T follicular helper cell (primary cell): ENCODE measurements at regions not wholly inside any gene's neighbourhood (a gene's known extent, or its start where the extent isn't known, plus 50 kb on each side); places are given as distances from the start of the nearest gene placed in this dataset.
"Not testable (repeated sequence)": the region's sequence is repeated elsewhere in the genome, so short reads cannot be mapped to it uniquely, and the experiment has no call there.

Experiments used
- DNase-seq: peaks from one replicate; pipeline ENCODE4 v3.0.0-alpha.2; 2020; ENCODE audit warnings: low read depth

DNA sequence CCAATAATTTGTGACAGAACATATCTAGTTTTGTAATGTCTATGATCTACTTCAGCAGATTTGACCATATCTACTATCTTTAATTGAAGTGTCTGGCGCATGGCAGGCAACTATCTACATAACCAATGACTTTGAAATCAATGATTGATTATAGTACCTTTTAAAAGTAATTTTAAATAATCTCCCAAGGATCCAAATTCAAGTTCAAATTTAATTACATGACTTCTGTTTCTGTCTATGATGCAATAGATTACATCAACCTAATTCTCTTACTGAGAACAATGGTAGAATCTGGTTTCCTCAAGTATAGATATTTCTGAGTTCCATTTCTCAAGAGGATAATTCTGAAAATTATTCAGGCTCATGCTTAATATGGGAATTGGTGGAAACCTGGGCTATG lies 177.4 kb upstream of the IL15 start:
- DNase-seq = no peak

DNA sequence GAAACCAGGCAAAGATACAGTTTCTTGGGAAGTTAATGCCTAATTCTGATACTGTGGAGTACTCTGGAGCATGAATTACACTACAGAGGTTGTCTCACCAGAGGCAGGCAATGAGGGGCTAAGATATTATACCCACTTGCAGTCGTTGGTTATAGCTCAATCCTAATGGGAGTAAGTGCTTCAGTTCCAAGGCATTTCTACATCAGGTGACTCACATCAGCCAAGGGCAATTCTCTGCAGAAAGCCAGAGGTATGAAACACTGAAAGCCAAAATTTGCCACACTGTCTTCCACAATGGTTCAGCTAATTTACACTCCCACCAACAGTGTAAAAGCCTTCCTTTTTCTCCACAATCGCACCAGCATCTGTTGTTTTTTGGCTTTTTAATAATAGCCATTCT lies 174.0 kb upstream of the IL15 start:
- no peak for DNase-seq

DNA sequence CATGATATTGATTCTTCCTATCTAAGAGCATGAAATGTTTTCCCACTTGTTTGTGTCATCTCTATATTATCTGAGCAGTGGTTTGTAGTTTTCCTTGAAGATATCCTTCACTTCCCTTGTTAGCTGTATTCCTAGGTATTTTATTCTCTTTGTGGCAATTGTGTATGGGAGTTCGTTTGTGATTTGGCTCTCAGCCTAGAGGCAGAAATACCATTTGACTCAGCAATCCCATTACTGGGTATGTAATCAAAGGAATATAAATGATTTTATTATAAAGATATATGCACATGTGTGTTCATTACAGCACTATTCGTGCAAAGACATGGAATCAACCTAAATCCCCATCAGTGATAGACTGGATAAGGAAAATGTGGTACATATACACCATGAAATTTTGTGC lies 172.7 kb upstream of the IL15 start:
- DNase-seq = no peak

DNA sequence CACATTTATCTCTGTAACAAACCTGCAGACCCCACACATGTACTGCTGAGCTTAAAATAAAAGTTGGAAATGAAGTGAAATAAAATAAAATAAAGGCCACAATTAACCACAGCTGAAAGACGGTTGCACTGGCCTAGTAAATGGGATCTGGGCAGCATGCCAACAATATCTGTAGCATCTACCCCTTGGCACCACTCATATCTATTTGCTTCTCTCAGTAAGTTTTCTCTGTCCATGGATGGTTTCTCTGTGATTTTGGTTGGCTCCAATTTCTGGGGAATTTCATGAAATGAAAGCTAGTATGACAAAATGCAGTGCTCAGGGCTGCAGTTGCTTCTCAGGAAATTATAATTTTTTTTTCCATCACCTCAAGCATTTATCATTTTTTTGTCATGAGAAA lies 172.0 kb upstream of the IL15 start:
- no peak for DNase-seq

DNA sequence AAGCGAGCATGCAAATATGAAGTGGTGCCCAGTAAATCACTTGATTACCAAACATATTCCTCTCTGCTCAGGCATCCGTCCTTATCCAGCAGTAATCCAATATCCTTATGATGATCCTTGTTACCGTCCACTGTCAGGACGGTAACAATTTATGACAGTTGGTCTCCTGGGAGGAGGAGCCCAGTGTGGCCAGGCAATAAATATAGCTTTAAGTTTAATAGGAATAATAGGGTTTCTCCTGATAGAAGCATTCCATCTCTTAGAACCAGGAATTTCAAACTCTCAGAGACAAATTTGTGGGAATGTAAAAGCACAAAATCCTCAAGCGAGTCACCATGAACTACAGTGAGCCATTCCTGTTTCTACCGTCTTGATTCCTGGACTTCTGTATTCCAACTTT lies 171.2 kb upstream of the IL15 start:
- DNase-seq = no peak

DNA sequence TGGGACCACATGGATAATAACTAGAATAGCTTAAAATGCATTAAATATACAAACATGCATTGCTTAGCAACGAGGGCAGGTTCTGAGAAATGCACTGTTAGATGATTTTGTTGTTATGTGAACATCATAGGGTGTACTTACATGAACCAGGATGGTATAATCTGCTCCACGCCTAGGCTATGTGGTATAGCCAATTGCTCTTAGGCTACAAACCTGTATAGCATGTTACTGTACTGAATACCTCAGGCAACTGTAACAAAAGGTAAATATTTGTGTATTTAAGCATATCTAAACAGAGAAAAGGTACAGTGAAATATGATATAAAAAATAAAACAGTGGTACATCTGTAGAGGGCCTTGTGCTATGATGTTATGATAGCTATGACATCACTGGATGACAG lies 169.2 kb upstream of the IL15 start:
- no peak for DNase-seq

DNA sequence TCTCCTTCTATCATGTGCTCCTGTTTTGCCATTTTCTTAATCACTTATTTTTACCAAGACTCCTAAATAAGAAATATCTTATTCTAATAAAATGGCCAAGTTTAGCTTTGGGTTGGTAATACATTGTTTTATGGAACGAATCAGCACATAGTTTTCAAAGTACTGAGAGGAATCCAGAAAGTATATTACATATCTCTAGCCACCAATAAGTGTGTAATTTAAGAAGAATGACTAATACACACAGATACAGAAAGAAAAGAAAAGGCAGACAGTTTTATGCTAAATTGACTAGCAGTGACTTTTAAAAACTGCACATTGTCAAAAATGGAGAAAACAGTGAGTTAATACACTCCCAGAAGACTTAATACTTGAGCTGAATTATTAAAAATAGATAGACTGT lies 167.0 kb upstream of the IL15 start:
- no peak for DNase-seq

DNA sequence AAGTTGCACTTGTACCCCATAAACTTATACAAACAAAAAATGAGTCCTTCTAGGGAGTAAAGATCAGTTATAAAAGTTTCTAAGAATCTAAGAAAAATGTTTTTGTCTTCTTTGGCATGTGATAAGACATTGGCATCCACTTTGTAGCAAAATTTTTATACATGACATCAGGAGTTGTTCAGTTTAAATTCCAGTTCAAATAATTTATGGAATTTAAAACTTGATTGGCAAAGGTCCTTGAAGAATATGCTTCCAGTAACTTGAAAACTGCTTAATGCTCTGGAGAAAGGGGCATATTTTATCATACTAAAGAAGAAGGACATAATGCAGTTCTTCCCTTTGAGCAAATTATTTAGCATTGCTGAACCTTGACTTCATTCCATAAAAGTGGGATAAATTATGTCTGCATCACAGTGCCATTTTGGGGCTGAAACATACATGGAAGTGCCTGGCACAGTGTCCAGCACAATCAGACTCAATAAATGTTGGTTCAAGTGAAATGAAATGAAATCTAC lies 163.3 kb upstream of the IL15 start:
- no peak for DNase-seq

DNA sequence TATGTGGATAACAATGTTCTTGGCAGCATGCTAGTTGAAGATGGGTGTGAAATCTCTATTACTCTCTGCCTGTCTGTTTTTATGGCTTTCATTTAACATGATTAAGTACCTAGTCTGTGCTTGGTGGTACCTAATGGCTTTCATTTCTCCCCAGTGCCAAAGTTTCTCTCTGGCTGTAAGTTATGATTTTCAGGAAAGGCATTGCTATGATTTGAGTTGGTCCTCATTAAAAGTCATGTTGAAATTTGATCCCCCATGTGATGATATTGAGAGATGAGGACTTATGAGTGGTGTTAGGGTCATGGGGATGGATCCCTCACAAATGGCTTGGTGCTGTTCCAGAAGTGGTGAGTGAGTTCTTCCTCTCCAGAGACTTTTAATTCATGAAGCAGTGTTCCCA lies 162.4 kb upstream of the IL15 start:
- no peak for DNase-seq

DNA sequence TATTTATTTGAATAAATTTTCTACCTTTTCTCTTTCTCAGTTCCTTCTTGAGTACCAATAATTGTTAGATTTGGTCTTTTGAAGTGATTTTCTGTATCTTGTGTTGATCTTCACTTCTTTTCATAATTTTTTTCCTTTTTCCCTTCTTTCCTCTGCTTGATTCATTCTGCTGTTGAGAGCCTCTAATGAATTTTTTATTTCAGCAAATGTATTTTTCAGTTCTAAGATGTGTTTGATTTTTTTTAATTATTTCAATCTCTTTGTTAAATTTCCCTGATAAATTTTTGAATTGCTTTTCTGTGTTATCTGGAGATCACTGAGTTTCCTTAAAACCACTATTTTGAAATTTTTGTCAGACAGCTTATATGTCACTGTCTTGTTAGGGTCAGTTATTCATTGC lies 155.4 kb upstream of the IL15 start:
- DNase-seq = no peak

DNA sequence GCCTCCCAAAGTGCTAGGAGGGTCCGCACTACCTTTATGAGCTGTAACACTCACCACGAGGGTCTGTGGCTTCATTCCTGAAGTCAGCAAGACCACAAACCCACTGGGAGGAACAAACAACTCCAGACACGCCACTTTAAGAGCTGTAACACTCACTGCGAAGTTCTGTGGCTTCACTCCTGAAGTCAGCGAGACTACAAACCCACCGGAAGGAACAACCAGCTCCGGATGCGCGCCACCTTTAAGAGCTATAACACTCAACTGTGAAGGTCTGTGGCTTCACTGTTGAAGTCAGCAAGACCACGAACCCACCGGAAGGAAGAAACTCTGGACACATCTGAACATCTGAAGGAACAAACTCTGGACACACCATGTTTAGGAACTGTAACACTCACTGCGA lies 152.1 kb upstream of the IL15 start:
- DNase-seq = not testable (repeated sequence)

DNA sequence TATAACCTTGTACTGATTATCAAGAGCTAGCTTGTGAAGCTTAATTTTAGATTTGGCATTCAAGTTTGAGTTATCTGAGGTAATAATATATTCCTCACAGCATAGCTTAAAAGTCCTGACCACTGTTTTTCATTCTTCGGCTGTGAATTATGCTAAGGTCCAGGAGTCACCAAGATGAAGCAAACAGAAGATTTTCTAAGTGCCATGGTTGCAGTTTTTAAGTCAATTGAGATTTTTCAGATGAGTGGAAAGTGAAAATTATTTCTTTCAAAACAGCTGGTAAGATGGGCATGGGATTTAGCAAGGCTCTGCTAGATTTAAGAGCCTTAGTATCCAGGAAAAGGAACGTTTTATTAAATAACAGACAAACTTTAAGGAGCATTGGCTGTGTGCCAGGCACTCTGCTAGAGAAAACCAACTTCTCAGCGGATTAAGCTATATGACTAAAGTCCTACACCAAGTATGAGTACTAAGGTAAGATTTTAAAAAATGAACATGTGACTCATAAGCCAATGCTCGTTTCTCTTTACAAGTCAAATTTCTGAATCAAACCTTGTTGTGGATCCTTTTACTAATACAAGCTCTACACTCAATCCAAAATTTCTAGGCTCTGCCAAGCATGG lies 149.9 kb upstream of the IL15 start:
- no peak for DNase-seq

DNA sequence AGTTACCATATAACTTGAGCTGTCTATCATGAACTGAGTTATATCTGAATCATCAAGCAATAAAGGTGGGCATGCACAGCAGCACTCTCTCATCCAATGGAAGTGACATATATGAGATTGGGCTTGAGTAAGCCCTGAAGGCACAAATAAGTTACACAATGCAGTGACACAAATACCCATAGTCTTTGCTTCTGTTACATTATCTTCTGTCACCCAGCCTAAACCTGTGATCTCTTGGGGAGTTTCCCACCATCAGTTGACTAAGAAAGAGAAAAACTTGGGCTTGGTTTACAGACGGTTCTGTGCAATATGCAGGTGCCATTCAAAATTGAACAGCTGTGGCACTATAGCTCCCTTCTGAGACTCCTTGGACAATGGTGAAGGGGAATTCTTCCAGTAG lies 138.8 kb upstream of the IL15 start:
- DNase-seq = no peak

DNA sequence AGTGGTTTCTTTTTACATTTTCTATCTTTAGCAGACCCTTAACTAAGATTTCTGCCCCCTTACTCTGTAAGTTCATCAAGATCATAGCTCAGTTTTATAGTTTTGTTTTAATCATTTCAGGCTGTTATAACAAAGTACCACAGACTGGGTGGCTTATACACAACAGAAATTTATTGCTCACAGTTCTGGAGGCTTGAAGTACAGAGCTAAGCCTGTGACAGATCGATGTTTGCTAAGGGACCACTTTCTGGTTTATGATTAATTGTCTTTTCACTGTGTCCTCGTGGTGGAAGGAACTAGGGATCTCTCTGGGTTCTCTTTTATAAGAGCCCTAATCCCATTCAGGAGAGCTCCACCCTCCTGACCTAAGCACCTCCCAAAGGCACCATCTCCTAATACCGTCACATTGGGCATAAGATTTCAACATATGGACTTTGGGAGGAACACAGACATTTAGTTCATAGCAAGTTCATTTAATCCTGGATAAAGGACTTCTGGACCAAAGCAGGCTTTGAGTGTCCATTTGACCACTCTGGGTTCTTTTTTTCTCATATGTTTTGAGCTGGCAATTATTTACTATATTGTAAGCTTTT lies 137.0 kb upstream of the IL15 start:
- DNase-seq = no peak

DNA sequence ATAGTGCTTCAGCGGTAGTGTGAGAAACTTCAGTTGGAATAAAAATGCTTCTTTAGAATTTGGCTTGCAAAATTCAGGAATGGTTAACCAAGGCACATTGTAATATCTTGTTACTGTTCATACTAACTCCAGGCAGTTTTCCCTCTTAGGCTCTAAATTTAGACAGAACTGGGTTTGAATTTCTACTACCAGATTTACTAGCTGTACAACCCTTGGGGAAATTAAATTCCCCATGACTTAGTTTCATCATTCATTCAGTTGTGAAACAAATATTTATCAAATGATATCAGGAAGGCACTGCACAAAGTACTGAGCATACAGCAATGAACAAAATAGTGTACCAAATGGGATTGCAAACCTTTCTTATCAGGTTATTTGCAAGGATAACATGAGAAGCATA lies 135.0 kb upstream of the IL15 start:
- DNase-seq = no peak

DNA sequence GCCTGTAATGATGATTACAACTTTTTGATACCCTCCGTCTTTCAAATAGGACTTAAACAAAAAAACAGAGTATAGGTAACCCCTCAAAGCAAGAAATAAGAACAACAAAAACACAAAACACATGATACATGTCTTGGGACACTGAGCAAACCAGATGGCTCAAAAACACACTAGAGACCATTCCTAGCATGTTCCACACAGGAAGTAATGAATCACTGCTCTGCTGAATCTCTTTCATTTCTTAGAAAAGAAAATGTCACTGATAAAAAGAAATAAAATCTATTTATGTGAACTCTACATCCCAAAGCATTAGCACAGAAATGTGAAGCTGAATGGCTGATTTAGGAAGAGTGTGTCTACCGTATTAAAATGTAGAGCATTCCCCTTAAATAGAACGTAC lies 134.5 kb upstream of the IL15 start:
- DNase-seq = no peak

DNA sequence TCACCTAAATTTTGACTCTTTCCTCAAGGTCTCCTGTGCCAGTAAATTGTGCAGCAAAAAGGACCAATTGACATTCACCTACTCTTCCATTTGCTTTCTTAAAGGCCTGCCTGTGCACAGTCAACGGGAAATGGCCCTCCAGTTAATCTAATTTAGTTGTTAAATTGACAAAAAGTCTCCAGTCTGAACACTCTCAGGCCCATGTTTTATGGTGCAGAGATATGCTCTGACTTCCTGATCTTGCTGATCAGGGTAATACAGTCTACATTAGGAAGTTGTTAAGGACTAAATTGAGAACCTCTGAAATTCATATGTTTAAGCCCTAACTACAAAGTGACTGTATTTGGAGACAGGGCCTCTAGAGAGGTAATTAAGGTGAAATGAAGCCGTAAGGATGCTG lies 133.6 kb upstream of the IL15 start:
- no peak for DNase-seq

DNA sequence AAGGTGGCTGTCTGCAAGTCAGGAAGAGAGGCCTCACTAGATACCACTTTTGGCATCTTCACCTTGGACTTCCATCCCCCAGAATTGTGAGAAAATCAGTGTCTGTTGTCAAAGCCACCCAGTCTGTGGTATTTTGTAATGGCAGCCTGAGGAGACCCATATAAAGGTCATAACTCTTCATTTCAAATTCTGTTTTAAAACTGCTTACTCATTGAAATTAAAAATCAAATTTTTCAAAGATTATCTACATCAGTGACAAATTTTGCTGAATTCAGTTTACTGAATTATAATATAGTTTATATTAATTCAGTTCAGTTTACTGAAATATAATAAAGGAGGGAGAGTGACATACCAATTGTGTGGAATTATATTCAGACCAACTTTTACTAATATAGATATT lies 133.1 kb upstream of the IL15 start:
- no peak for DNase-seq

DNA sequence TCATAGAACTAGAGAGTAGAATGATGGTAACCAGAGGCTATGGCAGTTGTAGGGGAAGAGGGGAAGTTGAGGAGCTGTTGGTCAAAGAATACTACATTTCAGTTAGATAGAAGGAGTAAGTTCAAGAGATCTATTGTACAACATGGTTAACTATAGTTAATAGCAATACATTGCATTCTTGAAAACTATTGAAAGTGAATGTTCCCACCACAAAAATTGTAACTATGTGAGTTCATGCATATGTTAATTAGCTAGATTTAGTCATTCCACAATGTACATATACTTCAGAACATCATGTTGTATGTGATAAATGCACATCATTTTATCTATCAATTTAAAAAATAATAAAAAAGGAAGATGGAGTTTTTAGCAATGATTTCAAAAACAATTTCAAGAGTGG lies 125.3 kb upstream of the IL15 start:
- DNase-seq = no peak

DNA sequence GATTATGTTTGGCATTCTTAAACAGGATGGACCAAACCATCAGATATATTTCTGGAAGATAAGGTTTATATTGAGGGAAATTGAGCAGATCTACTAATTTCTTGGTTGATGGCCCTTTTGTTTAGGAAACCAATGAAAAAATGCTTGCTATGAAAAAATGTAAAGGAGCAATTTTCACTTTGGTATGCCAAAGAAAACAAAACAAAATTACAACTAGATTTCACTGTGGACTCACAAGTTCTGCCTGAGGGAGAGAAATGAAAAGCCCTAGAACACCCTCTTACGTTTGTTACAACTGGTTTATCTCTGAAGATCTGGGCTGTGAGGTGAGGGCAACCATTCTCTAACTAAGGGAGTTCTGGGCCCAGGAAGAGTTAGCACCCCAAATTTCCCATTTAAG lies 122.5 kb upstream of the IL15 start:
- no peak for DNase-seq

DNA sequence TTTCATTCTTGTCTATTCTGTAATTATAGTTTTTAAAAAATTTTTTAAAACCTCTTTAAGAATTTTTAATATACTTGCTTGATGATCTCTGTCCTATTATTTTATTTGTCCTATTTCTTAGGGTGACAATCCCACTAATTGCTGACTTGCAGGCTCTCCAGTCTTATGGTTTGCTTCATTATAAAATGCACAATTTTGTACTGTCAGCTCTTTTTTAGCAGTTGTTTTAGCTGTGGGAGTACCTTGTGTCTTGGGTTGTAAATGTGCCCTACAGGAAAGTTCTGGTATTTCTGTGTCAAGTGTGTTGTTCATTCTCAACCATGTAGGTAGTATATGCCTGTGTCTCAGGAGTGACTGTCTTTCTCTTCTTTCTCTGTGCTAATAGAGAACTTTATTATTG lies 118.2 kb upstream of the IL15 start:
- no peak for DNase-seq

DNA sequence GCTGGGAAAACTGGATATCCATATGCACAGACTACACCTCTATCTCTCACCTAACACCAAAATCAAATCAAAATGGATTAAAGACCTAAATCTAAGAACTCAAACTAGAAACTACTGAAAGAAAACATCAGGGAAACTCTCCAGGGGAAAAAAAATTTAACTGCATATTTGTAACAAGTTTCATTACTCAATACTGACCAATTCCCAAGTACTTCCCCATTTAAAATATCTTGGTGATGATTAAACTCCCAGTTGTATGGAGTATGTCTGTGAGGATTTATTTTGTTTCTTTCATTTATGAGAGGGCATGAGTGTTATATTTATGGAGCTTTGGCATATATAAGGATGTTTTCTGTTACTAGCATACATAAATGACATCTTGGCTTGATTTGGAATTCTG lies 112.3 kb upstream of the IL15 start:
- DNase-seq = no peak

DNA sequence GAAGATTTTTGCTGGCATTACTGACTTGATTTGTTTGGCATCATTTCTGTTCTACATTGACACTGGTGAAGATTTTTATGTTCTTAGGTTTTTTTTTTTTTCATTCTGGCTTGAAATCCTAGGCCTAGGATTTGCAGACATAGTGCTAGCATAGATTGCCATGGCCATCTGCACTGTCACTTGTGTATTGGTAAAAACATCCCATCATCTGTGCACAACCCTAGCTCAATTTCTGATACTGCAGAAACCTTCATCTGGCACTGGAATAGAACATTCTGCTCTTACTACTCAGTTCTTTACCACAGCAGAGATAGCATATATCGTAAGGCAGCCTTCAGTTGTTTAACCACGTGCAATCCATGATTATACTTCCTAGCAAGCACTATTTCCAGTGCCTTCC lies 111.5 kb upstream of the IL15 start:
- DNase-seq = no peak

DNA sequence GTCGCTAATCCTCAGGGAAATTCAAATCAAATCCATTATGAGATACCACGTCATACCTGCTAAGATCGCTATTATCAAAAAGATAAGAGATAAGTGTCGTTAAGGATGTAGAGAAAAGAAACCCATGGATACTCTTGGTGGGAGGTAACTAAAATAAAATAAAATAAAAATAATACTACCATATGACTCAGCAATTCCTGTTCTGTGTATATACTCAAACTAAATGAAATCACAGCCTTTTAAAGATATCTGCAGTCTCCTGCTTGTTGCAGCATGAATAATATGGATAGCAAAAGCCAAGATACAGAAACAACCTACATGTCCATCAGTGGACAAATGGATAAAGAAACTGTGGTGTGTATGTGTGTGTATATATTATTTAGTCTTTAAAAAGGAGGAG lies 105.8 kb upstream of the IL15 start:
- DNase-seq = no peak
